C4-2B (cell line): ENCODE measurements at regions not wholly inside any gene's neighbourhood (a gene's known extent, or its start where the extent isn't known, plus 50 kb on each side); places are given as distances from the start of the nearest gene placed in this dataset.

Experiments used
- H3K27ac ChIP-seq: fragments of 450-650 bp; 2 replicates; pipeline ENCODE4 v1.5.1; 2017
- CTCF ChIP-seq: fragments of 450-650 bp; conservative IDR thresholded peaks from 2 replicates; pipeline ENCODE4 v1.5.1; 2017; ENCODE audit warnings: mild to moderate bottlenecking
- ZFX ChIP-seq: fragments of 450-650 bp; IDR thresholded peaks from 2 replicates; pipeline ENCODE4 v1.6.1; 2017

- TF ChIP-seq ZFX (no peak), CTCF (no peak)
These were observed 345.1 kb upstream of the C11orf87 start for GRCh38 chr11:109076870-109077269.

GRCh38 chr11:109077291-109077920 is 344.6 kb upstream of the C11orf87 start:
- H3K27ac ChIP-seq = no peak overlapping the region
- TF ChIP-seq CTCF (no peak), ZFX (no peak)

More at GRCh38 chr11:109076870-109077269, 345.1 kb upstream of the C11orf87 start:
- no peak overlapping the region for H3K27ac ChIP-seq

- H3K27ac ChIP-seq = no peak overlapping the region
- no peak for TF ChIP-seq CTCF
- no peak for TF ChIP-seq ZFX
These were observed 336.1 kb upstream of the C11orf87 start for GRCh38 chr11:109085708-109086373.

GRCh38 chr11:109086931-109087330 is 335.1 kb upstream of the C11orf87 start:
- no peak overlapping the region for H3K27ac ChIP-seq
- TF ChIP-seq CTCF = no peak
- TF ChIP-seq ZFX = no peak

- TF ChIP-seq ZFX (no peak), CTCF (no peak)
- H3K27ac ChIP-seq = no peak overlapping the region
These were observed 333.9 kb upstream of the C11orf87 start for GRCh38 chr11:109088086-109088485.

- H3K27ac ChIP-seq = no peak overlapping the region
- TF ChIP-seq ZFX (no peak), CTCF (no peak)
These were observed 332.8 kb upstream of the C11orf87 start for GRCh38 chr11:109089144-109089543.

- no peak overlapping the region for H3K27ac ChIP-seq
- TF ChIP-seq CTCF (no peak), ZFX (no peak)
These were observed 328.6 kb upstream of the C11orf87 start for GRCh38 chr11:109093354-109093753.
